Peyer's patch (tissue), 4 donors: ENCODE measurements at regions not wholly inside any gene's neighbourhood (a gene's known extent, or its start where the extent isn't known, plus 50 kb on each side); places are given as distances from the start of the nearest gene placed in this dataset.

ENCODE experiments used
- POLR2A ChIP-seq, 2 donors: fragments of 450-650 bp; IDR thresholded peaks; one replicate each; pipeline ENCODE4 v1.5.1; 2017; ENCODE audit warnings: antibody characterized with exemption in 2 of 2, mild to moderate bottlenecking in 2 of 2, moderate library complexity in 2 of 2
- TF ChIP-seq, protein P1 (sequence below), 6 experiments: fragments of 450-650 bp in 4 of 6; fragments of 200-600 bp in 2 of 6; sonication (generic) in 1 of 6; IDR thresholded peaks; one replicate each; pipeline ENCODE4 v1.5.1; 2017 to 2019; ENCODE audit warnings: antibody characterized with exemption in 6 of 6, mild to moderate bottlenecking in 3 of 6, moderate library complexity in 1 of 6

DNA sequence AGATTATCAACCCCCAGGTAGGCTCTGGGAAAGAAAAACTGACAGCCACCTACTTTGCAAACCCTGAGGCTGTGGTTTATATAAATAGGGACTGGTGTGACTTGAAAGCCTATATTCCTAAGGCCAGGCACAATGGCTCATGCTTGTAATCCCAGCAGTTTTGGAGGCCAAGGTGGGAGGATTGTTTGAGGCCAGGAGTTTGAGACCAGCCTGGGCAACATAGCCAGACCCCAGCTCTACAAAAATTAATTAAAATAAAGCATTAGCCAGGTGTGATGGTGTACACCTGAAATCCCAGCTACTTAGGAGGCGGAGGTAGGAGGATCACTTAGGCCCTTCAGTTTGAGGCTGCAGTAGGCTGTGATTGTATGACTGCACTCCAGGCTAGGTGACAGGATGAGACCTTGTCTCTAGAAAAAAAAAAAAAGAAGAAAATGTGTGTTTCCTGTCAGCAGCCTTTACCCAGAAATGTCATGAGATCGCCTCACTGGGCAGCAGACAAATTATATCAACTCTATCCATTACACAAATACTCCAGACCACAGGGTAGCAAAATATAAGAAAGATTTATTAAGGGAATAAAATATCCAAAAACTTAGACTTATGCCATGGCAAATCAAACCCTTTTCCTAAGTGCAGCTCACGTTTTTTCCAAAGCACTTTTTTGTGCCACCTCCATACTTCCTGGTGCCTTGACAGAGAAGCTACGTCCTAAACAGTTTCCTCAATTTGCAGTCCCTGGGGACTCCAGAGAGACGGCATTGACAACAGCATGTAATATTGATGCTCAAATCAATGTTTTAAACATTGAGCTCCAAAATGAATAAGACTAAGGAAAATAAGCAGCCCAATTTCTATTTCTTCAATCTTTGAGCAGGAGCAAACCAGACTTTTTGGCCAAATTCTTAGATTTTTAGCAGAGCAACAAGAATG lies 190.8 kb upstream of the NDUFV2 start:
- TF ChIP-seq, protein P1, sequence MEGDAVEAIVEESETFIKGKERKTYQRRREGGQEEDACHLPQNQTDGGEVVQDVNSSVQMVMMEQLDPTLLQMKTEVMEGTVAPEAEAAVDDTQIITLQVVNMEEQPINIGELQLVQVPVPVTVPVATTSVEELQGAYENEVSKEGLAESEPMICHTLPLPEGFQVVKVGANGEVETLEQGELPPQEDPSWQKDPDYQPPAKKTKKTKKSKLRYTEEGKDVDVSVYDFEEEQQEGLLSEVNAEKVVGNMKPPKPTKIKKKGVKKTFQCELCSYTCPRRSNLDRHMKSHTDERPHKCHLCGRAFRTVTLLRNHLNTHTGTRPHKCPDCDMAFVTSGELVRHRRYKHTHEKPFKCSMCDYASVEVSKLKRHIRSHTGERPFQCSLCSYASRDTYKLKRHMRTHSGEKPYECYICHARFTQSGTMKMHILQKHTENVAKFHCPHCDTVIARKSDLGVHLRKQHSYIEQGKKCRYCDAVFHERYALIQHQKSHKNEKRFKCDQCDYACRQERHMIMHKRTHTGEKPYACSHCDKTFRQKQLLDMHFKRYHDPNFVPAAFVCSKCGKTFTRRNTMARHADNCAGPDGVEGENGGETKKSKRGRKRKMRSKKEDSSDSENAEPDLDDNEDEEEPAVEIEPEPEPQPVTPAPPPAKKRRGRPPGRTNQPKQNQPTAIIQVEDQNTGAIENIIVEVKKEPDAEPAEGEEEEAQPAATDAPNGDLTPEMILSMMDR (IDR thresholded peaks at IDR 0.05): no peak
- TF ChIP-seq POLR2A (IDR thresholded peaks at IDR 0.05): no peak
